K562 (cell line): ENCODE measurements at regions not wholly inside any gene's neighbourhood (a gene's known extent, or its start where the extent isn't known, plus 50 kb on each side); places are given as distances from the start of the nearest gene placed in this dataset.

ENCODE experiments used
- CAMTA2 ChIP-seq: fragments of 250-450 bp; sonication (Bioruptor Pico); conservative IDR thresholded peaks from 2 replicates; pipeline ENCODE4 v1.5.1; 2022
- CREM ChIP-seq: IDR thresholded peaks from 2 replicates; pipeline ENCODE4 v1.6.1; 2014; ENCODE audit warnings: antibody characterized with exemption, low read depth
- EZH2 ChIP-seq: IDR thresholded peaks from 2 replicates; pipeline ENCODE4 v1.6.1; 2012; ENCODE audit warnings: low read depth, mild to moderate bottlenecking, inconsistent platforms, low read length, borderline replicate concordance
- FOXA1 ChIP-seq: fragments of 450-650 bp; IDR thresholded peaks from 2 replicates; pipeline ENCODE4 v1.6.1; 2016; ENCODE audit warnings: mild to moderate bottlenecking, borderline replicate concordance
- HMGN3 ChIP-seq: IDR thresholded peaks from 2 replicates; pipeline ENCODE4 v1.6.1; 2011; ENCODE audit warnings: borderline replicate concordance, low read depth, mild to moderate bottlenecking, mixed read lengths, low read length; ENCODE audit not compliant: insufficient read length; ENCODE audit errors: extremely low read depth
- HNRNPK ChIP-seq: fragments of 200-400 bp; formaldehyde crosslinking; IDR thresholded peaks from one replicate; pipeline ENCODE4 v1.6.1; 2018; ENCODE audit warnings: mild to moderate bottlenecking, low read depth, low read length; ENCODE audit not compliant: poor library complexity, severe bottlenecking
- KDM5B ChIP-seq: fragments of 200-600 bp; sonication (generic); IDR thresholded peaks from 2 replicates; pipeline ENCODE4 v1.6.1; 2012; ENCODE audit warnings: low read depth, mild to moderate bottlenecking, moderate library complexity, low read length, control low read depth, inconsistent platforms; ENCODE audit not compliant: insufficient replicate concordance
- MCM5 ChIP-seq: fragments of 450-650 bp; IDR thresholded peaks from 2 replicates; pipeline ENCODE4 v1.6.1; 2016; ENCODE audit warnings: low read depth
- NFXL1 ChIP-seq: fragments of 450-650 bp; formaldehyde crosslinking; IDR thresholded peaks from 2 replicates; pipeline ENCODE4 v1.4.0; 2021; ENCODE audit warnings: mild to moderate bottlenecking
- PRMT5 ChIP-seq: sonication (generic); formaldehyde crosslinking; IDR thresholded peaks from 2 replicates; pipeline ENCODE4 v1.5.0; 2020; ENCODE audit warnings: missing genetic modification reagents
- TEAD2 ChIP-seq: fragments of 450-650 bp; IDR thresholded peaks from 2 replicates; pipeline ENCODE4 v1.6.1; 2016; ENCODE audit warnings: missing genetic modification characterization, control low read depth, missing compliant biosample characterization
- U2AF1 ChIP-seq: fragments of 200-400 bp; formaldehyde crosslinking; optimal IDR thresholded peaks from 2 replicates; pipeline ENCODE3; 2017; ENCODE audit warnings: mild to moderate bottlenecking, low read depth, low read length, moderate library complexity
- ZFP30 ChIP-seq: fragments of 250-450 bp; sonication (Bioruptor Pico); IDR thresholded peaks from 2 replicates; pipeline ENCODE4 v1.8.0; 2022; ENCODE audit warnings: moderate library complexity, mild to moderate bottlenecking, inconsistent platforms, borderline replicate concordance
- ZNF644 ChIP-seq: fragments of 200-800 bp; sonication (Bioruptor generic); IDR thresholded peaks from 2 replicates; pipeline ENCODE4 v1.6.1; 2016; ENCODE audit warnings: low read depth, missing genetic modification characterization, missing compliant biosample characterization
- ZSCAN29 ChIP-seq: fragments of 450-650 bp; IDR thresholded peaks from 2 replicates; pipeline ENCODE4 v1.6.1; 2017
- TF ChIP-seq, protein P1 (sequence below), 2 experiments: fragments of 450-650 bp in 1 of 2; sonication (generic) in 1 of 2; formaldehyde crosslinking; conservative IDR thresholded peaks; 2 replicates each; pipeline versions ENCODE4 v1.4.0 to v1.8.1; 2020 to 2022; ENCODE audit warnings: mild to moderate bottlenecking in 1 of 2, missing genetic modification reagents in 1 of 2
- TF ChIP-seq, protein P2 (sequence below): sonication (generic); formaldehyde crosslinking; IDR thresholded peaks from 2 replicates; pipeline ENCODE4 v1.8.1; 2023; ENCODE audit warnings: mild to moderate bottlenecking, missing genetic modification reagents
- TF ChIP-seq, protein P3 (sequence below): fragments of 450-650 bp; IDR thresholded peaks from 2 replicates; pipeline ENCODE4 v1.6.1; 2016; ENCODE audit warnings: low read depth, mild to moderate bottlenecking, moderate library complexity
- TF ChIP-seq, protein P4 (sequence below): fragments of 250-450 bp; sonication (Bioruptor Pico); IDR thresholded peaks from 2 replicates; pipeline ENCODE4 v1.8.0; 2022; ENCODE audit warnings: inconsistent platforms
- TF ChIP-seq, protein P5 (sequence below): fragments of 250-450 bp; sonication (Bioruptor Pico); IDR thresholded peaks from 2 replicates; pipeline ENCODE4 v1.9.0; 2021; ENCODE audit warnings: mild to moderate bottlenecking, inconsistent platforms
- TF ChIP-seq, protein P6 (sequence below): fragments of 450-650 bp; formaldehyde crosslinking; IDR thresholded peaks from 2 replicates; pipeline ENCODE4 v1.4.0; 2020; ENCODE audit warnings: mild to moderate bottlenecking

DNA sequence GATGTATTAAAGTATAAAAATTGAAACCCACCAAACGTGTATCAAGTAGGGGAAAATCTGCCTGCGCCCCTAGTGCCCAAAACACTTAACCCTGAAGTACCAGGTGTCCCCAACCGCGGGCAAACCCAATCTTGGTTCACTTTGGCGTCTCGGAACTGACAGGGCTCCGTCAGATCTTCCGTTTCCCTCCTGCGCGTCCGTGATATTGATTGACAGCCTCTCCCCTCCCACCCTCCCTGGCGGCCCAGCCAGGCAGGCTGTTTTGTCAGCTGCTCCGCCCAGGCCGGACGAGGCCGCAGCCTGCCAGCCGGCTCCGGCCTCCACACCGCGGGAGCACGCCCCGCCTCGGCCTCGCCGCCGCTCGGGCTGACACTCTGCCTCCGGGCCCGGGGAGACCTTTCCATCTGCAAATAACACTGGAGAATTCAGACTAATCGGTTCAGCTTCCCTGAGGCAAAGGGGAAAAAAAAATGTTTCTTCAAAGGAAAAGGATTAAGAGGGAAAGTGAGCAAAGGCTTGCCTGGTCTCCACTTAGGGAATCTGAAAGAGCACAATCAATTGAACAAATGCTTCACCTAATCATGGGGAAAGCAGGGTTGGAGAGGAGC is 234.9 kb upstream of the MCHR2 start (continued):
- TF ChIP-seq FOXA1 (no peak), CAMTA2 (no peak), HMGN3 (no peak), EZH2 (no peak), KDM5B (peak; percentile 85), ZSCAN29 (no peak), PRMT5 (CRISPR knock-in tag) (no peak), HNRNPK (no peak), ZNF644 (tag) (no peak), MCM5 (no peak), ZFP30 (CRISPR knock-in tag) (no peak), TEAD2 (tag) (no peak), U2AF1 (no peak), NFXL1 (CRISPR knock-in tag) (no peak), CREM (peak; percentile 45)
- TF ChIP-seq, protein P1, sequence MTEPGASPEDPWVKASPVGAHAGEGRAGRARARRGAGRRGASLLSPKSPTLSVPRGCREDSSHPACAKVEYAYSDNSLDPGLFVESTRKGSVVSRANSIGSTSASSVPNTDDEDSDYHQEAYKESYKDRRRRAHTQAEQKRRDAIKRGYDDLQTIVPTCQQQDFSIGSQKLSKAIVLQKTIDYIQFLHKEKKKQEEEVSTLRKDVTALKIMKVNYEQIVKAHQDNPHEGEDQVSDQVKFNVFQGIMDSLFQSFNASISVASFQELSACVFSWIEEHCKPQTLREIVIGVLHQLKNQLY (CRISPR knock-in tag; conservative IDR thresholded peaks at IDR 0.05): no peak
- TF ChIP-seq, protein P2, sequence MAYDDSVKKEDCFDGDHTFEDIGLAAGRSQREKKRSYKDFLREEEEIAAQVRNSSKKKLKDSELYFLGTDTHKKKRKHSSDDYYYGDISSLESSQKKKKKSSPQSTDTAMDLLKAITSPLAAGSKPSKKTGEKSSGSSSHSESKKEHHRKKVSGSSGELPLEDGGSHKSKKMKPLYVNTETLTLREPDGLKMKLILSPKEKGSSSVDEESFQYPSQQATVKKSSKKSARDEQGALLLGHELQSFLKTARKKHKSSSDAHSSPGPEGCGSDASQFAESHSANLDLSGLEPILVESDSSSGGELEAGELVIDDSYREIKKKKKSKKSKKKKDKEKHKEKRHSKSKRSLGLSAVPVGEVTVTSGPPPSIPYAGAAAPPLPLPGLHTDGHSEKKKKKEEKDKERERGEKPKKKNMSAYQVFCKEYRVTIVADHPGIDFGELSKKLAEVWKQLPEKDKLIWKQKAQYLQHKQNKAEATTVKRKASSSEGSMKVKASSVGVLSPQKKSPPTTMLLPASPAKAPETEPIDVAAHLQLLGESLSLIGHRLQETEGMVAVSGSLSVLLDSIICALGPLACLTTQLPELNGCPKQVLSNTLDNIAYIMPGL: no peak
- TF ChIP-seq, protein P3, sequence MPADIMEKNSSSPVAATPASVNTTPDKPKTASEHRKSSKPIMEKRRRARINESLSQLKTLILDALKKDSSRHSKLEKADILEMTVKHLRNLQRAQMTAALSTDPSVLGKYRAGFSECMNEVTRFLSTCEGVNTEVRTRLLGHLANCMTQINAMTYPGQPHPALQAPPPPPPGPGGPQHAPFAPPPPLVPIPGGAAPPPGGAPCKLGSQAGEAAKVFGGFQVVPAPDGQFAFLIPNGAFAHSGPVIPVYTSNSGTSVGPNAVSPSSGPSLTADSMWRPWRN: no peak
- TF ChIP-seq, protein P4, sequence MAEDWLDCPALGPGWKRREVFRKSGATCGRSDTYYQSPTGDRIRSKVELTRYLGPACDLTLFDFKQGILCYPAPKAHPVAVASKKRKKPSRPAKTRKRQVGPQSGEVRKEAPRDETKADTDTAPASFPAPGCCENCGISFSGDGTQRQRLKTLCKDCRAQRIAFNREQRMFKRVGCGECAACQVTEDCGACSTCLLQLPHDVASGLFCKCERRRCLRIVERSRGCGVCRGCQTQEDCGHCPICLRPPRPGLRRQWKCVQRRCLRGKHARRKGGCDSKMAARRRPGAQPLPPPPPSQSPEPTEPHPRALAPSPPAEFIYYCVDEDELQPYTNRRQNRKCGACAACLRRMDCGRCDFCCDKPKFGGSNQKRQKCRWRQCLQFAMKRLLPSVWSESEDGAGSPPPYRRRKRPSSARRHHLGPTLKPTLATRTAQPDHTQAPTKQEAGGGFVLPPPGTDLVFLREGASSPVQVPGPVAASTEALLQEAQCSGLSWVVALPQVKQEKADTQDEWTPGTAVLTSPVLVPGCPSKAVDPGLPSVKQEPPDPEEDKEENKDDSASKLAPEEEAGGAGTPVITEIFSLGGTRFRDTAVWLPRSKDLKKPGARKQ (CRISPR knock-in tag): no peak
- TF ChIP-seq, protein P5, sequence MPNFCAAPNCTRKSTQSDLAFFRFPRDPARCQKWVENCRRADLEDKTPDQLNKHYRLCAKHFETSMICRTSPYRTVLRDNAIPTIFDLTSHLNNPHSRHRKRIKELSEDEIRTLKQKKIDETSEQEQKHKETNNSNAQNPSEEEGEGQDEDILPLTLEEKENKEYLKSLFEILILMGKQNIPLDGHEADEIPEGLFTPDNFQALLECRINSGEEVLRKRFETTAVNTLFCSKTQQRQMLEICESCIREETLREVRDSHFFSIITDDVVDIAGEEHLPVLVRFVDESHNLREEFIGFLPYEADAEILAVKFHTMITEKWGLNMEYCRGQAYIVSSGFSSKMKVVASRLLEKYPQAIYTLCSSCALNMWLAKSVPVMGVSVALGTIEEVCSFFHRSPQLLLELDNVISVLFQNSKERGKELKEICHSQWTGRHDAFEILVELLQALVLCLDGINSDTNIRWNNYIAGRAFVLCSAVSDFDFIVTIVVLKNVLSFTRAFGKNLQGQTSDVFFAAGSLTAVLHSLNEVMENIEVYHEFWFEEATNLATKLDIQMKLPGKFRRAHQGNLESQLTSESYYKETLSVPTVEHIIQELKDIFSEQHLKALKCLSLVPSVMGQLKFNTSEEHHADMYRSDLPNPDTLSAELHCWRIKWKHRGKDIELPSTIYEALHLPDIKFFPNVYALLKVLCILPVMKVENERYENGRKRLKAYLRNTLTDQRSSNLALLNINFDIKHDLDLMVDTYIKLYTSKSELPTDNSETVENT (CRISPR knock-in tag): no peak
- TF ChIP-seq, protein P6, sequence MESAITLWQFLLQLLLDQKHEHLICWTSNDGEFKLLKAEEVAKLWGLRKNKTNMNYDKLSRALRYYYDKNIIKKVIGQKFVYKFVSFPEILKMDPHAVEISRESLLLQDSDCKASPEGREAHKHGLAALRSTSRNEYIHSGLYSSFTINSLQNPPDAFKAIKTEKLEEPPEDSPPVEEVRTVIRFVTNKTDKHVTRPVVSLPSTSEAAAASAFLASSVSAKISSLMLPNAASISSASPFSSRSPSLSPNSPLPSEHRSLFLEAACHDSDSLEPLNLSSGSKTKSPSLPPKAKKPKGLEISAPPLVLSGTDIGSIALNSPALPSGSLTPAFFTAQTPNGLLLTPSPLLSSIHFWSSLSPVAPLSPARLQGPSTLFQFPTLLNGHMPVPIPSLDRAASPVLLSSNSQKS (CRISPR knock-in tag): no peak
